ENCODE measurements at regions not wholly inside any gene's neighbourhood (a gene's known extent, or its start where the extent isn't known, plus 50 kb on each side); places are given as distances from the start of the nearest gene placed in this dataset.

DNA sequence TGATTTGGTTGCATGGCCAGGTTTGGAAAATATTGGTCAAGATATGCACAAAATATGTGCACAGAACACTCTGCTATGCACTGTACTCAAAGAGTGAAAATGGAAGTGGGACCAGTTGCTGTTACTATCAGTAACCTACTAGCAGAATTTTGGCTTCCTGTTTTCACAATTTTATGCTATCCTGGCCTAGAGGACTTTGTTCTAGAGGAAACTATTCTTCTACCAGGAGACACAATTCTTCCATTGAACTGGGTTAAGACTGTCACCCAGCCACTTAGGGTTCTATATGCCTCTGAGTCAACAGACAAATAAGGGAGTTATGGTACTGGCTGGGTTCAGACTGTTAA, 431.4 kb upstream of the DCC start:
- TF ChIP-seq, protein P1, sequence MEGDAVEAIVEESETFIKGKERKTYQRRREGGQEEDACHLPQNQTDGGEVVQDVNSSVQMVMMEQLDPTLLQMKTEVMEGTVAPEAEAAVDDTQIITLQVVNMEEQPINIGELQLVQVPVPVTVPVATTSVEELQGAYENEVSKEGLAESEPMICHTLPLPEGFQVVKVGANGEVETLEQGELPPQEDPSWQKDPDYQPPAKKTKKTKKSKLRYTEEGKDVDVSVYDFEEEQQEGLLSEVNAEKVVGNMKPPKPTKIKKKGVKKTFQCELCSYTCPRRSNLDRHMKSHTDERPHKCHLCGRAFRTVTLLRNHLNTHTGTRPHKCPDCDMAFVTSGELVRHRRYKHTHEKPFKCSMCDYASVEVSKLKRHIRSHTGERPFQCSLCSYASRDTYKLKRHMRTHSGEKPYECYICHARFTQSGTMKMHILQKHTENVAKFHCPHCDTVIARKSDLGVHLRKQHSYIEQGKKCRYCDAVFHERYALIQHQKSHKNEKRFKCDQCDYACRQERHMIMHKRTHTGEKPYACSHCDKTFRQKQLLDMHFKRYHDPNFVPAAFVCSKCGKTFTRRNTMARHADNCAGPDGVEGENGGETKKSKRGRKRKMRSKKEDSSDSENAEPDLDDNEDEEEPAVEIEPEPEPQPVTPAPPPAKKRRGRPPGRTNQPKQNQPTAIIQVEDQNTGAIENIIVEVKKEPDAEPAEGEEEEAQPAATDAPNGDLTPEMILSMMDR (IDR thresholded peaks at IDR 0.05; ENCODE audit: low read depth, low read length) = no peak
- no peak for TF ChIP-seq EZH2phosphoT487 (IDR thresholded peaks at IDR 0.05; ENCODE audit: low read depth)
